Activated T-cell treated with anti-CD3 and anti-CD28 coated beads, Interleukin-2, amount 50 U/mL, for 4 hours (primary cell): ENCODE measurements at regions not wholly inside any gene's neighbourhood (a gene's known extent, or its start where the extent isn't known, plus 50 kb on each side); places are given as distances from the start of the nearest gene placed in this dataset.
"Not testable (repeated sequence)": the region's sequence is repeated elsewhere in the genome, so short reads cannot be mapped to it uniquely, and the experiment has no call there.

ENCODE experiments used
- ATAC-seq, 2 donors: fragments of 200-7000 bp; cut with Tn5 transposase; one replicate each; pipeline ENCODE4 v1.10.0; 2021
- DNase-seq: peaks from one replicate; pipeline ENCODE4 v3.0.0-alpha.2; 2020
- H3K27me3 Mint-ChIP-seq: one replicate; pipeline ENCODE4 v1.8.0; 2021; ENCODE audit warnings: low read depth, mixed read lengths
- H3K36me3 Mint-ChIP-seq: one replicate; pipeline ENCODE4 v1.8.0; 2022; ENCODE audit warnings: mixed read lengths; ENCODE audit not compliant: insufficient read depth
- H3K4me1 Mint-ChIP-seq: one replicate; pipeline ENCODE4 v1.8.0; 2021; ENCODE audit warnings: low read depth, mixed read lengths
- H3K4me3 Mint-ChIP-seq: one replicate; pipeline ENCODE4 v1.8.0; 2021; ENCODE audit warnings: mild to moderate bottlenecking, moderate library complexity, mixed read lengths
- H3K9me3 Mint-ChIP-seq: one replicate; pipeline ENCODE4 v1.8.0; 2021; ENCODE audit warnings: mixed read lengths

GRCh38 chr18:30439174-30439573, 603.4 kb downstream of the DSC3 start:
- Mint-ChIP-seq H3K4me1 (no peaks in the 10 kb centered on the region), H3K36me3 (no peaks in the 10 kb centered on the region), H3K9me3 (peaks cover 34% of the 10 kb centered on the region), H3K27me3 (no peaks in the 10 kb centered on the region), H3K4me3 (no peak overlapping the region)
- ATAC-seq (no peak), DNase-seq (no peak)

- no peak overlapping the region for H3K4me3 Mint-ChIP-seq
- no peaks in the 10 kb centered on the region for H3K27me3 Mint-ChIP-seq
- no peak for DNase-seq
- ATAC-seq = no peak
- peaks cover 26% of the 10 kb centered on the region for H3K9me3 Mint-ChIP-seq
- H3K4me1 Mint-ChIP-seq = no peaks in the 10 kb centered on the region
- no peaks in the 10 kb centered on the region for H3K36me3 Mint-ChIP-seq
Measured at GRCh38 chr18:30432349-30432748, 610.2 kb downstream of the DSC3 start.

- peaks cover 12% of the 10 kb centered on the region for H3K9me3 Mint-ChIP-seq
- H3K4me1 Mint-ChIP-seq, H3K27me3 Mint-ChIP-seq, H3K36me3 Mint-ChIP-seq, H3K4me3 Mint-ChIP-seq, ATAC-seq, DNase-seq: not testable (repeated sequence)
Measured at GRCh38 chr18:30419399-30419798, 623.1 kb downstream of the DSC3 start.

- ATAC-seq (no peak), DNase-seq (no peak)
- Mint-ChIP-seq H3K9me3 (peaks cover 16% of the 10 kb centered on the region), H3K36me3 (no peaks in the 10 kb centered on the region), H3K4me3 (no peak overlapping the region), H3K4me1 (no peaks in the 10 kb centered on the region), H3K27me3 (no peaks in the 10 kb centered on the region)
Measured at GRCh38 chr18:30415903-30416302, 626.6 kb downstream of the DSC3 start.

- Mint-ChIP-seq H3K4me1 (no peaks in the 10 kb centered on the region), H3K9me3 (peaks cover 14% of the 10 kb centered on the region), H3K4me3 (no peak overlapping the region), H3K27me3 (no peaks in the 10 kb centered on the region), H3K36me3 (no peaks in the 10 kb centered on the region)
- ATAC-seq (no peak), DNase-seq (no peak)
Measured at GRCh38 chr18:30409120-30409519, 633.4 kb downstream of the DSC3 start.

- Mint-ChIP-seq H3K36me3 (no peaks in the 10 kb centered on the region), H3K9me3 (peaks cover 21% of the 10 kb centered on the region), H3K4me1 (no peaks in the 10 kb centered on the region), H3K4me3 (no peak overlapping the region), H3K27me3 (no peaks in the 10 kb centered on the region)
- DNase-seq (no peak), ATAC-seq (no peak)
Measured at GRCh38 chr18:30406728-30407127, 635.8 kb downstream of the DSC3 start.

- DNase-seq (no peak), ATAC-seq (no peak)
- H3K4me3 Mint-ChIP-seq = no peak overlapping the region
- no peaks in the 10 kb centered on the region for H3K36me3 Mint-ChIP-seq
- peaks cover 25% of the 10 kb centered on the region for H3K9me3 Mint-ChIP-seq
- no peaks in the 10 kb centered on the region for H3K4me1 Mint-ChIP-seq
- H3K27me3 Mint-ChIP-seq = no peaks in the 10 kb centered on the region
Measured at GRCh38 chr18:30405038-30405437, 637.5 kb downstream of the DSC3 start.

GRCh38 chr18:30404422-30404821, 638.1 kb downstream of the DSC3 start:
- peaks cover 22% of the 10 kb centered on the region for H3K9me3 Mint-ChIP-seq
- ATAC-seq (no peak), DNase-seq (no peak)
- no peaks in the 10 kb centered on the region for H3K27me3 Mint-ChIP-seq
- no peaks in the 10 kb centered on the region for H3K4me1 Mint-ChIP-seq
- no peak overlapping the region for H3K4me3 Mint-ChIP-seq
- H3K36me3 Mint-ChIP-seq = no peaks in the 10 kb centered on the region

GRCh38 chr18:30403278-30403677, 639.3 kb downstream of the DSC3 start:
- no peaks in the 10 kb centered on the region for H3K36me3 Mint-ChIP-seq
- no peaks in the 10 kb centered on the region for H3K4me1 Mint-ChIP-seq
- peaks cover 18% of the 10 kb centered on the region for H3K9me3 Mint-ChIP-seq
- DNase-seq = no peak
- no peaks in the 10 kb centered on the region for H3K27me3 Mint-ChIP-seq
- no peak for ATAC-seq
- H3K4me3 Mint-ChIP-seq = no peak overlapping the region

GRCh38 chr18:30387401-30387800, 655.1 kb downstream of the DSC3 start:
- Mint-ChIP-seq H3K36me3 (no peaks in the 10 kb centered on the region), H3K4me1 (no peaks in the 10 kb centered on the region), H3K9me3 (peaks cover 16% of the 10 kb centered on the region), H3K27me3 (no peaks in the 10 kb centered on the region), H3K4me3 (no peak overlapping the region)
- ATAC-seq (no peak), DNase-seq (no peak)

GRCh38 chr18:30386624-30387023, 655.9 kb downstream of the DSC3 start:
- no peaks in the 10 kb centered on the region for H3K4me1 Mint-ChIP-seq
- H3K4me3 Mint-ChIP-seq = no peak overlapping the region
- no peaks in the 10 kb centered on the region for H3K36me3 Mint-ChIP-seq
- H3K27me3 Mint-ChIP-seq = no peaks in the 10 kb centered on the region
- peaks cover 23% of the 10 kb centered on the region for H3K9me3 Mint-ChIP-seq
- no peak for DNase-seq
- no peak for ATAC-seq

GRCh38 chr18:30385684-30386083, 656.9 kb downstream of the DSC3 start:
- no peak for ATAC-seq
- H3K36me3 Mint-ChIP-seq = no peaks in the 10 kb centered on the region
- peaks cover 28% of the 10 kb centered on the region for H3K9me3 Mint-ChIP-seq
- no peaks in the 10 kb centered on the region for H3K4me1 Mint-ChIP-seq
- DNase-seq = no peak
- no peak overlapping the region for H3K4me3 Mint-ChIP-seq
- H3K27me3 Mint-ChIP-seq = no peaks in the 10 kb centered on the region

- DNase-seq (no peak), ATAC-seq (no peak)
- no peaks in the 10 kb centered on the region for H3K36me3 Mint-ChIP-seq
- H3K9me3 Mint-ChIP-seq = peaks cover 32% of the 10 kb centered on the region
- no peaks in the 10 kb centered on the region for H3K4me1 Mint-ChIP-seq
- no peaks in the 10 kb centered on the region for H3K27me3 Mint-ChIP-seq
- H3K4me3 Mint-ChIP-seq = no peak overlapping the region
Measured at GRCh38 chr18:30381826-30382225, 660.7 kb downstream of the DSC3 start.

- Mint-ChIP-seq H3K4me1 (no peaks in the 10 kb centered on the region), H3K9me3 (peaks cover 46% of the 10 kb centered on the region), H3K36me3 (no peaks in the 10 kb centered on the region), H3K4me3 (no peak overlapping the region), H3K27me3 (no peaks in the 10 kb centered on the region)
- no peak for ATAC-seq
- DNase-seq = no peak
Measured at GRCh38 chr18:30378097-30378496, 664.4 kb downstream of the DSC3 start.

- no peaks in the 10 kb centered on the region for H3K27me3 Mint-ChIP-seq
- no peak overlapping the region for H3K4me3 Mint-ChIP-seq
- no peaks in the 10 kb centered on the region for H3K4me1 Mint-ChIP-seq
- no peak for ATAC-seq
- H3K36me3 Mint-ChIP-seq = no peaks in the 10 kb centered on the region
- no peak for DNase-seq
- H3K9me3 Mint-ChIP-seq = peaks cover 32% of the 10 kb centered on the region
Measured at GRCh38 chr18:30376515-30376914, 666.0 kb downstream of the DSC3 start.

GRCh38 chr18:30361864-30362540, 680.5 kb downstream of the DSC3 start:
- no peaks in the 10 kb centered on the region for H3K4me1 Mint-ChIP-seq
- no peaks in the 10 kb centered on the region for H3K27me3 Mint-ChIP-seq
- peaks cover 15% of the 10 kb centered on the region for H3K9me3 Mint-ChIP-seq
- H3K36me3 Mint-ChIP-seq = no peaks in the 10 kb centered on the region
- ATAC-seq (no peak), DNase-seq (no peak)
- H3K4me3 Mint-ChIP-seq = no peak overlapping the region
